HCT116 (cell line): ENCODE measurements at regions not wholly inside any gene's neighbourhood (a gene's known extent, or its start where the extent isn't known, plus 50 kb on each side); places are given as distances from the start of the nearest gene placed in this dataset.

Experiments used
- ATAC-seq: fragments of 200-7000 bp; cut with Tn5 transposase; 2 replicates; pipeline ENCODE4 v1.9.1; 2020; ENCODE audit warnings: mild to moderate bottlenecking, moderate library complexity
- BruUV-seq: library from RNA; stranded (reverse); fragments of 400-500 nt; replicated peaks from 2 replicates; lab custom pipeline; 2021; lab: Mats Ljungman, UMichigan
- CTCF ChIA-PET: fragments of 300-600 bp; sonication (Branson Sonifier 250); formaldehyde crosslinking; loops from one replicate; lab custom pipeline; 2021; ENCODE audit warnings: antibody characterized with exemption; lab: Charles Lee
- POLR2A ChIA-PET: fragments of 300-600, 350-600 bp; sonication (Branson Sonifier 250); formaldehyde crosslinking; loops from one replicate; lab custom pipeline; 2021; ENCODE audit warnings: antibody characterized with exemption; lab: Charles Lee
- RAD21 ChIA-PET, 2 experiments: fragments of 300-600 bp; sonication (Branson Sonifier 250); formaldehyde crosslinking; loops; one replicate each; lab custom pipeline; 2023; ENCODE audit warnings: low total read pairs in 2 of 2; ENCODE audit not compliant: uncharacterized antibody in 2 of 2, unreplicated experiment in 2 of 2, low non-redundant PET in 1 of 2; lab: Charles Lee
- DNase-seq: peaks from one replicate; pipeline ENCODE4 v3.0.0-alpha.2; 2010; ENCODE audit warnings: low read depth, low spot score
- H2AFZ ChIP-seq: fragments of 200-600 bp; shearing (Covaris generic), sonication (generic); 2 replicates; pipeline ENCODE4 v1.6.1; 2017; ENCODE audit warnings: low read depth, mixed run types, mixed read lengths, antibody characterized with exemption, low read length; ENCODE audit not compliant: poor library complexity, severe bottlenecking
- H3K27ac ChIP-seq: 2 replicates; pipeline ENCODE4 v1.5.1; 2012; ENCODE audit warnings: low read depth, low read length
- H3K27me3 ChIP-seq: fragments of 200-600 bp; sonication (generic); 2 replicates; pipeline ENCODE4 v1.6.1; 2016; ENCODE audit warnings: mixed run types, low read length, mixed read lengths; ENCODE audit not compliant: insufficient read depth
- H3K36me3 ChIP-seq, 2 experiments: fragments of 200-500 bp in 1 of 2; fragments of 200-600 bp in 1 of 2; sonication (Bioruptor generic) in 1 of 2; sonication (generic) in 1 of 2; 2 replicates each; pipeline versions ENCODE4 v1.5.1 to v1.6.1; 2014 to 2016; ENCODE audit warnings: low read length in 2 of 2, inconsistent platforms in 1 of 2, mixed read lengths in 1 of 2, mixed run types in 1 of 2; ENCODE audit not compliant: insufficient read depth in 2 of 2, control insufficient read depth in 1 of 2
- H3K4me1 ChIP-seq, 2 experiments: fragments of 200-600 bp in 1 of 2; sonication (generic) in 1 of 2; 2 replicates each; pipeline versions ENCODE4 v1.5.1 to v1.6.1; 2012 to 2017; ENCODE audit warnings: low read length in 2 of 2, inconsistent platforms in 1 of 2, mild to moderate bottlenecking in 1 of 2, mixed read lengths in 1 of 2, mixed run types in 1 of 2, moderate library complexity in 1 of 2; ENCODE audit not compliant: insufficient read depth in 2 of 2, control insufficient read depth in 1 of 2
- H3K4me2 ChIP-seq: fragments of 200-600 bp; sonication (generic); 2 replicates; pipeline ENCODE4 v1.6.1; 2017; ENCODE audit warnings: mixed run types, low read length, mixed read lengths
- H3K4me3 ChIP-seq, 2 experiments: fragments of 200-600 bp in 1 of 2; sonication (generic) in 1 of 2; replicated peaks in 1 of 2; 2 replicates each; pipeline ENCODE4 v1.5.1; 2011 to 2016; ENCODE audit warnings: low read length in 2 of 2, control low read depth in 1 of 2, low read depth in 1 of 2, mild to moderate bottlenecking in 1 of 2, mixed read lengths in 1 of 2, mixed run types in 1 of 2
- H3K79me2 ChIP-seq: fragments of 200-600 bp; sonication (generic); 2 replicates; pipeline ENCODE4 v1.6.1; 2017; ENCODE audit warnings: mild to moderate bottlenecking, mixed run types, low read length, moderate library complexity, mixed read lengths; ENCODE audit not compliant: insufficient read depth
- H3K9ac ChIP-seq: fragments of 200-600 bp; sonication (generic); 2 replicates; pipeline ENCODE4 v1.6.1; 2016; ENCODE audit warnings: low read length, mixed read lengths
- H3K9me2 ChIP-seq: fragments of 200-600 bp; sonication (generic), shearing (Covaris generic); 2 replicates; pipeline ENCODE4 v1.6.1; 2017; ENCODE audit warnings: mixed run types, mild to moderate bottlenecking, moderate library complexity; ENCODE audit not compliant: insufficient read depth
- H3K9me3 ChIP-seq, 2 experiments: fragments of 200-500 bp in 1 of 2; fragments of 200-600 bp in 1 of 2; sonication (Bioruptor generic) in 1 of 2; sonication (generic) in 1 of 2; 2 replicates each; pipeline ENCODE4 v1.6.1; 2014 to 2017; ENCODE audit warnings: low read length in 2 of 2, mixed read lengths in 2 of 2, inconsistent platforms in 1 of 2, low read depth in 1 of 2, mild to moderate bottlenecking in 1 of 2, mixed run types in 1 of 2, moderate library complexity in 1 of 2; ENCODE audit not compliant: control insufficient read depth in 1 of 2, insufficient read depth in 1 of 2
- H4K20me1 ChIP-seq: fragments of 200-600 bp; sonication (generic), shearing (Covaris generic); 2 replicates; pipeline ENCODE4 v1.6.1; 2017; ENCODE audit warnings: mixed run types, mild to moderate bottlenecking, moderate library complexity; ENCODE audit not compliant: insufficient read depth
- CEBPB ChIP-seq: IDR thresholded peaks from 2 replicates; pipeline ENCODE4 v1.6.1; 2012; ENCODE audit warnings: low read depth
- EZH2 ChIP-seq: fragments of 200-600 bp; sonication (generic); IDR thresholded peaks from 2 replicates; pipeline ENCODE4 v1.6.1; 2017; ENCODE audit warnings: antibody characterized with exemption, mixed run types
- EZH2phosphoT487 ChIP-seq: fragments of 200-600 bp; IDR thresholded peaks from 2 replicates; pipeline ENCODE4 v1.6.1; 2018; ENCODE audit warnings: antibody characterized with exemption, borderline replicate concordance
- FOSL1 ChIP-seq: IDR thresholded peaks from 2 replicates; pipeline ENCODE4 v1.6.1; 2012; ENCODE audit warnings: low read depth
- JUND ChIP-seq: IDR thresholded peaks from 2 replicates; pipeline ENCODE4 v1.6.1; 2012
- MAX ChIP-seq: IDR thresholded peaks from 2 replicates; pipeline ENCODE4 v1.6.1; 2012
- POLR2A ChIP-seq: IDR thresholded peaks from 2 replicates; pipeline ENCODE4 v1.7.0; 2011; ENCODE audit warnings: borderline replicate concordance; ENCODE audit not compliant: insufficient read depth, insufficient read length; ENCODE audit errors: extremely low read depth
- POLR2AphosphoS5 ChIP-seq: IDR thresholded peaks from 2 replicates; pipeline ENCODE4 v1.6.1; 2011; ENCODE audit warnings: mild to moderate bottlenecking, low read depth, low read length, moderate library complexity
- TCF7L2 ChIP-seq: IDR thresholded peaks from 2 replicates; pipeline ENCODE4 v1.7.0; 2011; ENCODE audit warnings: borderline replicate concordance, inconsistent platforms; ENCODE audit not compliant: insufficient read depth, insufficient read length; ENCODE audit errors: extremely low read depth
- YY1 ChIP-seq: IDR thresholded peaks from 2 replicates; pipeline ENCODE4 v1.6.1; 2011; ENCODE audit warnings: low read length, low read depth, moderate library complexity, mild to moderate bottlenecking; ENCODE audit not compliant: insufficient replicate concordance; ENCODE audit errors: extremely low read depth
- ZBTB33 ChIP-seq: IDR thresholded peaks from 2 replicates; pipeline ENCODE4 v1.6.1; 2011; ENCODE audit warnings: mild to moderate bottlenecking, low read length, moderate library complexity; ENCODE audit not compliant: insufficient replicate concordance; ENCODE audit errors: extremely low read depth
- ZFX ChIP-seq: fragments of 450-650 bp; IDR thresholded peaks from 2 replicates; pipeline ENCODE4 v1.6.1; 2017
- intact Hi-C: fragments of 100-400 bp; cut with micrococcal nuclease; formaldehyde crosslinking; loops from 2 replicates; pipeline ENCODE4 v1.10.0; 2022
- TF ChIP-seq, protein P1 (sequence below), 3 experiments: fragments of 200-600 bp in 1 of 3; sonication (generic) in 1 of 3; IDR thresholded peaks in 2 of 3; conservative IDR thresholded peaks in 1 of 3; 2 replicates each; pipeline ENCODE4 v1.5.1; 2012 to 2017; ENCODE audit warnings: low read depth in 2 of 3, low read length in 2 of 3, antibody characterized with exemption in 1 of 3, borderline replicate concordance in 1 of 3, control low read depth in 1 of 3, mild to moderate bottlenecking in 1 of 3, mixed read lengths in 1 of 3, mixed run types in 1 of 3, moderate library complexity in 1 of 3; ENCODE audit not compliant: insufficient read depth in 1 of 3

DNA sequence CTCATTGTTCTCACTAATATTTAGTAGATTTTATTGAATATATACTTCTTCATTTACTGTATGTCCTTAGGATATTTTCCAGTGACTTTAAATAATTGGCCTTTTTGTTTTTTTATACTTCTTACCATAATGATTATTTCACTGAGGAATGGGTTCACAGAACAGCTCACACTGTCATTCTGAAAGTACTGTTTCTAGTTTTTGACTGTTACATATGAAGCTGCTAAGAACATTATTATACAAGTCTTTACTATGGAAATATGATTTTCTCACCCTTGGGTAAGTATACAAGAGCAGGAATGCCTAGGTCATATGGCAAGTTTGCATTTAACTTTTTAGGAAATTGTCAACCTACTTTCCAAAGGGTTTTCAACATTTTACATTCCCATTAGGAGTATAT, 343.1 kb downstream of the CCER1 start:
- intact Hi-C loops: no loop called here
- Histone ChIP-seq H4K20me1 (no peaks in the 10 kb centered on the region), H3K9me2 (no peaks in the 10 kb centered on the region), H2AFZ (no peak overlapping the region), H3K27me3 (no peaks in the 10 kb centered on the region), H3K9ac (no peak overlapping the region), H3K79me2 (no peaks in the 10 kb centered on the region), H3K27ac (no peak overlapping the region), H3K36me3 (no peaks in the 10 kb centered on the region), H3K4me1 (no peaks in the 10 kb centered on the region), H3K4me3 (no peak overlapping the region), H3K9me3 (no peaks in the 10 kb centered on the region), H3K4me2 (no peak overlapping the region)
- ChIA-PET CTCF (no interaction called here), RAD21 (no interaction called here), POLR2A (no interaction called here)
- BruUV-seq: no TSS peak
- DNase-seq (no peak), ATAC-seq (no peak)
- no peak for TF ChIP-seq EZH2phosphoT487
- TF ChIP-seq, protein P1, sequence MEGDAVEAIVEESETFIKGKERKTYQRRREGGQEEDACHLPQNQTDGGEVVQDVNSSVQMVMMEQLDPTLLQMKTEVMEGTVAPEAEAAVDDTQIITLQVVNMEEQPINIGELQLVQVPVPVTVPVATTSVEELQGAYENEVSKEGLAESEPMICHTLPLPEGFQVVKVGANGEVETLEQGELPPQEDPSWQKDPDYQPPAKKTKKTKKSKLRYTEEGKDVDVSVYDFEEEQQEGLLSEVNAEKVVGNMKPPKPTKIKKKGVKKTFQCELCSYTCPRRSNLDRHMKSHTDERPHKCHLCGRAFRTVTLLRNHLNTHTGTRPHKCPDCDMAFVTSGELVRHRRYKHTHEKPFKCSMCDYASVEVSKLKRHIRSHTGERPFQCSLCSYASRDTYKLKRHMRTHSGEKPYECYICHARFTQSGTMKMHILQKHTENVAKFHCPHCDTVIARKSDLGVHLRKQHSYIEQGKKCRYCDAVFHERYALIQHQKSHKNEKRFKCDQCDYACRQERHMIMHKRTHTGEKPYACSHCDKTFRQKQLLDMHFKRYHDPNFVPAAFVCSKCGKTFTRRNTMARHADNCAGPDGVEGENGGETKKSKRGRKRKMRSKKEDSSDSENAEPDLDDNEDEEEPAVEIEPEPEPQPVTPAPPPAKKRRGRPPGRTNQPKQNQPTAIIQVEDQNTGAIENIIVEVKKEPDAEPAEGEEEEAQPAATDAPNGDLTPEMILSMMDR (IDR thresholded peaks at IDR 0.05 in 2 of 3, conservative IDR thresholded peaks at IDR 0.05 in 1 of 3; ENCODE audit: borderline replicate concordance in 1 of 3, insufficient read depth in 1 of 3, low read depth in 2 of 3, low read length in 2 of 3): no peak
- no peak for TF ChIP-seq YY1
- no peak for TF ChIP-seq TCF7L2
- TF ChIP-seq MAX: no peak
- TF ChIP-seq JUND: no peak
- TF ChIP-seq ZFX: no peak
- no peak for TF ChIP-seq EZH2
- TF ChIP-seq CEBPB: no peak
- no peak for TF ChIP-seq POLR2A
- no peak for TF ChIP-seq POLR2AphosphoS5
- TF ChIP-seq FOSL1: no peak
- no peak for TF ChIP-seq ZBTB33
